ENCODE measurements at regions not wholly inside any gene's neighbourhood (a gene's known extent, or its start where the extent isn't known, plus 50 kb on each side); places are given as distances from the start of the nearest gene placed in this dataset.
"Not testable (repeated sequence)": the region's sequence is repeated elsewhere in the genome, so short reads cannot be mapped to it uniquely, and the experiment has no call there.

GRCh38 chr6:150683320-150683719 is 83.6 kb downstream of the PLEKHG1 start:
- no peak for DNase-seq (ENCODE audit: low spot score)

- DNase-seq (ENCODE audit: low spot score): no peak
Observed at GRCh38 chr6:150684161-150684560, 84.5 kb downstream of the PLEKHG1 start.

- DNase-seq (ENCODE audit: low spot score): no peak
Observed at GRCh38 chr6:150684714-150685459, 85.2 kb downstream of the PLEKHG1 start.

GRCh38 chr6:150685860-150686259 is 86.2 kb downstream of the PLEKHG1 start:
- no peak for DNase-seq (ENCODE audit: low spot score)

- no peak for DNase-seq (ENCODE audit: low spot score)
Observed at GRCh38 chr6:150686566-150686965, 86.9 kb downstream of the PLEKHG1 start.

- DNase-seq (ENCODE audit: low spot score): no peak
Observed at GRCh38 chr6:150687508-150687907, 87.8 kb downstream of the PLEKHG1 start.

GRCh38 chr6:150689900-150690590 is 90.4 kb downstream of the PLEKHG1 start:
- DNase-seq (ENCODE audit: low spot score): no peak

GRCh38 chr6:150690681-150691080 is 91.0 kb downstream of the PLEKHG1 start:
- DNase-seq (ENCODE audit: low spot score): no peak

GRCh38 chr6:150691463-150691862 is 91.8 kb downstream of the PLEKHG1 start:
- no peak for DNase-seq (ENCODE audit: low spot score)

GRCh38 chr6:150692604-150693003 is 92.9 kb downstream of the PLEKHG1 start:
- DNase-seq (ENCODE audit: low spot score): no peak

GRCh38 chr6:150694889-150695288 is 95.2 kb downstream of the PLEKHG1 start:
- no peak for DNase-seq (ENCODE audit: low spot score)

- DNase-seq (ENCODE audit: low spot score): no peak
Observed at GRCh38 chr6:150695652-150696051, 96.0 kb downstream of the PLEKHG1 start.

- DNase-seq (ENCODE audit: low spot score): no peak
Observed at GRCh38 chr6:150696190-150696589, 96.5 kb downstream of the PLEKHG1 start.

GRCh38 chr6:150696918-150697317 is 97.2 kb downstream of the PLEKHG1 start:
- not testable (repeated sequence) for DNase-seq (ENCODE audit: low spot score)

- no peak for DNase-seq (ENCODE audit: low spot score)
Observed at GRCh38 chr6:150697515-150697914, 97.8 kb downstream of the PLEKHG1 start.

- no peak for DNase-seq (ENCODE audit: low spot score)
Observed at GRCh38 chr6:150698391-150698790, 98.7 kb downstream of the PLEKHG1 start.

- DNase-seq (ENCODE audit: low spot score): no peak
Observed at GRCh38 chr6:150702675-150703074, 103.0 kb downstream of the PLEKHG1 start.

GRCh38 chr6:150704447-150705192 is 104.9 kb downstream of the PLEKHG1 start:
- no peak for DNase-seq (ENCODE audit: low spot score)

GRCh38 chr6:150705392-150705791 is 105.7 kb downstream of the PLEKHG1 start:
- DNase-seq (ENCODE audit: low spot score): no peak

- DNase-seq (ENCODE audit: low spot score): no peak
Observed at GRCh38 chr6:150710236-150710635, 110.6 kb downstream of the PLEKHG1 start.

- DNase-seq (ENCODE audit: low spot score): no peak
Observed at GRCh38 chr6:150711061-150711460, 111.4 kb downstream of the PLEKHG1 start.
